ENCODE measurements at regions not wholly inside any gene's neighbourhood (a gene's known extent, or its start where the extent isn't known, plus 50 kb on each side); places are given as distances from the start of the nearest gene placed in this dataset.
"Not testable (repeated sequence)": the region's sequence is repeated elsewhere in the genome, so short reads cannot be mapped to it uniquely, and the experiment has no call there.

DNA sequence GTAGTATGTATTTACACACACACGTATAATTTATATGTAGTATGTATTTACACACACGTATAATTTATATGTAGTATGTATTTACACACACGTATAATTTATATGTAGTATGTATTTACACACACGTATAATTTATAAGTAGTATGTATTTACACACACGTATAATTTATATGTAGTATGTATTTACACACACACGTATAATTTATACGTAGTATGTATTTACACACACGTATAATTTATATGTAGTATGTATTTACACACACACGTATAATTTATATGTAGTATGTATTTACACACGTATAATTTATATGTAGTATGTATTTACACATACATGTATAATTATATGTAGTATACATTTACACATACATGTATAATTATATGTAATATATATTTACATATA, 398.5 kb upstream of the CRIM1 start:
- TF ChIP-seq, protein P1, sequence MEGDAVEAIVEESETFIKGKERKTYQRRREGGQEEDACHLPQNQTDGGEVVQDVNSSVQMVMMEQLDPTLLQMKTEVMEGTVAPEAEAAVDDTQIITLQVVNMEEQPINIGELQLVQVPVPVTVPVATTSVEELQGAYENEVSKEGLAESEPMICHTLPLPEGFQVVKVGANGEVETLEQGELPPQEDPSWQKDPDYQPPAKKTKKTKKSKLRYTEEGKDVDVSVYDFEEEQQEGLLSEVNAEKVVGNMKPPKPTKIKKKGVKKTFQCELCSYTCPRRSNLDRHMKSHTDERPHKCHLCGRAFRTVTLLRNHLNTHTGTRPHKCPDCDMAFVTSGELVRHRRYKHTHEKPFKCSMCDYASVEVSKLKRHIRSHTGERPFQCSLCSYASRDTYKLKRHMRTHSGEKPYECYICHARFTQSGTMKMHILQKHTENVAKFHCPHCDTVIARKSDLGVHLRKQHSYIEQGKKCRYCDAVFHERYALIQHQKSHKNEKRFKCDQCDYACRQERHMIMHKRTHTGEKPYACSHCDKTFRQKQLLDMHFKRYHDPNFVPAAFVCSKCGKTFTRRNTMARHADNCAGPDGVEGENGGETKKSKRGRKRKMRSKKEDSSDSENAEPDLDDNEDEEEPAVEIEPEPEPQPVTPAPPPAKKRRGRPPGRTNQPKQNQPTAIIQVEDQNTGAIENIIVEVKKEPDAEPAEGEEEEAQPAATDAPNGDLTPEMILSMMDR (IDR thresholded peaks at IDR 0.05) = not testable (repeated sequence)
- not testable (repeated sequence) for TF ChIP-seq POLR2A (IDR thresholded peaks at IDR 0.05)
